ENCODE measurements at regions not wholly inside any gene's neighbourhood (a gene's known extent, or its start where the extent isn't known, plus 50 kb on each side); places are given as distances from the start of the nearest gene placed in this dataset.

DNA sequence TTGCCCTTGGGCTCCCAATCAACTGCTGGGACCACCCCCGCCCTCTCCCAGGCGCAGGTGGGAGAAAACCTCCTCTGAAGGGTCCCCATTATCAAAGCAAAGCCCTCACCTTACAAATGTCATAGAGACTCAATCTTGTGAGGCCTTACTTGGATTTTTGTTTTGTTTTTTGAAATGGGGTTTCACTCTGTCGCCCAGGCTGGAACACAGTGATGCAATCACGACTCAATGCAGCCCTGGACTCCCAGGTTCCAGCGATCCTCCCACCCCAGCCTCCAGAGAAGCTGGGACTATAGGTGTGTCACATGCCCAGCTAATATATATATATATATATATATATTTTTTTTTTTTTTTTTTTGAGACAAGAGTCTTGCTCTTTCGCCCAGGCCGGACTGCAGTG lies 57.5 kb upstream of the WIPI2 start:
- TF ChIP-seq, protein P1, sequence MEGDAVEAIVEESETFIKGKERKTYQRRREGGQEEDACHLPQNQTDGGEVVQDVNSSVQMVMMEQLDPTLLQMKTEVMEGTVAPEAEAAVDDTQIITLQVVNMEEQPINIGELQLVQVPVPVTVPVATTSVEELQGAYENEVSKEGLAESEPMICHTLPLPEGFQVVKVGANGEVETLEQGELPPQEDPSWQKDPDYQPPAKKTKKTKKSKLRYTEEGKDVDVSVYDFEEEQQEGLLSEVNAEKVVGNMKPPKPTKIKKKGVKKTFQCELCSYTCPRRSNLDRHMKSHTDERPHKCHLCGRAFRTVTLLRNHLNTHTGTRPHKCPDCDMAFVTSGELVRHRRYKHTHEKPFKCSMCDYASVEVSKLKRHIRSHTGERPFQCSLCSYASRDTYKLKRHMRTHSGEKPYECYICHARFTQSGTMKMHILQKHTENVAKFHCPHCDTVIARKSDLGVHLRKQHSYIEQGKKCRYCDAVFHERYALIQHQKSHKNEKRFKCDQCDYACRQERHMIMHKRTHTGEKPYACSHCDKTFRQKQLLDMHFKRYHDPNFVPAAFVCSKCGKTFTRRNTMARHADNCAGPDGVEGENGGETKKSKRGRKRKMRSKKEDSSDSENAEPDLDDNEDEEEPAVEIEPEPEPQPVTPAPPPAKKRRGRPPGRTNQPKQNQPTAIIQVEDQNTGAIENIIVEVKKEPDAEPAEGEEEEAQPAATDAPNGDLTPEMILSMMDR (IDR thresholded peaks at IDR 0.05; ENCODE audit: insufficient read depth, low read depth, low read length): no peak
- no peak for TF ChIP-seq EZH2 (IDR thresholded peaks at IDR 0.05; ENCODE audit: insufficient read depth, low read length)
